ENCODE measurements at regions not wholly inside any gene's neighbourhood (a gene's known extent, or its start where the extent isn't known, plus 50 kb on each side); places are given as distances from the start of the nearest gene placed in this dataset.

GRCh38 chr4:17288151-17288550, 223.7 kb downstream of the QDPR start:
- H3K4me3 ChIP-seq, result no peak overlapping the region
- no peaks in the 10 kb centered on the region for H3K9me3 ChIP-seq (ENCODE audit: low read depth)
- H3K79me2 ChIP-seq (ENCODE audit: low read depth), result no peaks in the 10 kb centered on the region
- H3F3A ChIP-seq (ENCODE audit: low read depth), result no peaks in the 10 kb centered on the region
- DNase-seq (ENCODE audit: low spot score), result no peak
- no peaks in the 10 kb centered on the region for H3K4me1 ChIP-seq
- peaks cover 2% of the 10 kb centered on the region for H3K9me3 Mint-ChIP-seq
- H3K27ac Mint-ChIP-seq, result no peak overlapping the region
- H4K20me1 ChIP-seq (ENCODE audit: low read depth), result no peaks in the 10 kb centered on the region
- no peaks in the 10 kb centered on the region for H3K36me3 ChIP-seq
- H3K27me3 ChIP-seq, result no peaks in the 10 kb centered on the region
- peaks cover 6% of the 10 kb centered on the region for H3K27me3 Mint-ChIP-seq (ENCODE audit: insufficient read depth, low read depth)
- H2AFZ ChIP-seq (replicated peaks), result no peak overlapping the region
- H3K9ac ChIP-seq, result no peak overlapping the region
- TF ChIP-seq EZH2phosphoT487 (IDR thresholded peaks at IDR 0.05) (no peak), CTCF (IDR thresholded peaks at IDR 0.05) (no peak), EZH2 (IDR thresholded peaks at IDR 0.05) (no peak)
- no peak overlapping the region for H3K27ac ChIP-seq
- H3K36me3 Mint-ChIP-seq, result no peaks in the 10 kb centered on the region
- no peaks in the 10 kb centered on the region for H3K4me1 Mint-ChIP-seq
- no peak overlapping the region for H3K4me2 ChIP-seq
- H3K4me3 Mint-ChIP-seq, result no peak overlapping the region

GRCh38 chr4:17286752-17287460, 225.0 kb downstream of the QDPR start:
- Mint-ChIP-seq H3K9me3 (peaks cover 2% of the 10 kb centered on the region), H3K36me3 (no peaks in the 10 kb centered on the region), H3K4me3 (no peak overlapping the region), H3K4me1 (no peaks in the 10 kb centered on the region), H3K27ac (no peak overlapping the region), H3K27me3 (ENCODE audit: insufficient read depth, low read depth) (peaks cover 9% of the 10 kb centered on the region)
- no peak for DNase-seq (ENCODE audit: low spot score)
- Histone ChIP-seq H3K4me1 (no peaks in the 10 kb centered on the region), H3K27me3 (no peaks in the 10 kb centered on the region), H2AFZ (replicated peaks) (no peak overlapping the region), H3K36me3 (no peaks in the 10 kb centered on the region), H4K20me1 (ENCODE audit: low read depth) (no peaks in the 10 kb centered on the region), H3K27ac (no peak overlapping the region), H3K4me2 (no peak overlapping the region), H3K79me2 (ENCODE audit: low read depth) (no peaks in the 10 kb centered on the region), H3K9ac (no peak overlapping the region), H3F3A (ENCODE audit: low read depth) (no peaks in the 10 kb centered on the region), H3K9me3 (ENCODE audit: low read depth) (no peaks in the 10 kb centered on the region), H3K4me3 (no peak overlapping the region)
- TF ChIP-seq EZH2 (IDR thresholded peaks at IDR 0.05) (no peak), CTCF (IDR thresholded peaks at IDR 0.05) (no peak), EZH2phosphoT487 (IDR thresholded peaks at IDR 0.05) (no peak)

GRCh38 chr4:17285747-17286146, 226.1 kb downstream of the QDPR start:
- Histone ChIP-seq H3K79me2 (ENCODE audit: low read depth) (no peaks in the 10 kb centered on the region), H3K27ac (no peak overlapping the region), H3K4me1 (no peaks in the 10 kb centered on the region), H3K27me3 (no peaks in the 10 kb centered on the region), H3F3A (ENCODE audit: low read depth) (no peaks in the 10 kb centered on the region), H2AFZ (replicated peaks) (no peak overlapping the region), H4K20me1 (ENCODE audit: low read depth) (no peaks in the 10 kb centered on the region), H3K9me3 (ENCODE audit: low read depth) (no peaks in the 10 kb centered on the region), H3K4me3 (no peak overlapping the region), H3K4me2 (no peak overlapping the region), H3K9ac (no peak overlapping the region), H3K36me3 (no peaks in the 10 kb centered on the region)
- no peak for DNase-seq (ENCODE audit: low spot score)
- H3K27ac Mint-ChIP-seq, result no peak overlapping the region
- no peaks in the 10 kb centered on the region for H3K36me3 Mint-ChIP-seq
- no peak for TF ChIP-seq EZH2phosphoT487 (IDR thresholded peaks at IDR 0.05)
- H3K27me3 Mint-ChIP-seq (ENCODE audit: insufficient read depth, low read depth), result peaks cover 9% of the 10 kb centered on the region
- no peak overlapping the region for H3K4me3 Mint-ChIP-seq
- peaks cover 2% of the 10 kb centered on the region for H3K9me3 Mint-ChIP-seq
- H3K4me1 Mint-ChIP-seq, result no peaks in the 10 kb centered on the region

DNA sequence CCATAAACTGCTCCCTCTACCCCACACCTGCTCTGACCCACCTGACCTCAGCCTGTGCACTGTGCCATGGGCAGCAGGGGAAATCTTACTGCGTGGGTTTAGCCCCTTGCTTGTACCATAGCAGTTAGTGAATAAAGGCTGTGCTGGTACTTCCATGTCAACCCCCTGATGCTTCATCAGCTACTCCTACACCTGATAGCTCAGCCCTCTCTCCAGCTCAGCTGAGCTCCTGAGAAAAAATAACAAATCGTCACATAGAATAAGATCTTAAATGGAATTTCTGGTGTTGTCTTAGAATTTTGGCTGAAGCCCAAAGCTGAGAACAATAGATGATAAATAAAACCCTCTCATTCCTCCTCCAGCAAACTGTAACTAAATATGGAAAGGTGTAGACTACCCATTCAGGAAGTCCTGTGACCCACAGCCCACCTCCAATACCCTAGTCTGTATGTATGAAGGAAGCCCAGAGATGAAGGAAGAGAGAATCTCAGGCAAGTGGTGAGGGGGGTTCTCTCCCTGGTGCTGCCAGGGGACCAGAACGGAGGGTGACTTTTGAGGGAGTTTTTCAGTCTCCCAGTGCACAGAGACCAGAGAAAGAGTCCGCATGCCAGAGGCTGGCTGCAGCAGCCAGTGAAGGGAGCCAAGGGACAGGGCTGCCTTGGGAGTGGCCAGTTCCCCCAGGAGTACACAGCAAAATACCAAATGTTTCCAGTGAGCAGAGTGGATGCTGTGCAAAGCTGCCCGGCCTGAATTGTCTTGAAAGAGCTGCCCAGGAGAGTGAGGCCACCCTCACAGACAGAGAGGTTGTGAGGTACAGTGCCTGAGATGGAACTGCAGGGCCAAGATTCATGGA, 227.3 kb downstream of the QDPR start:
- Histone ChIP-seq H3K9me3 (ENCODE audit: low read depth) (no peaks in the 10 kb centered on the region), H4K20me1 (ENCODE audit: low read depth) (no peaks in the 10 kb centered on the region), H3K79me2 (ENCODE audit: low read depth) (no peaks in the 10 kb centered on the region), H3K9ac (no peak overlapping the region), H2AFZ (replicated peaks) (no peak overlapping the region), H3K36me3 (no peaks in the 10 kb centered on the region), H3K27me3 (no peaks in the 10 kb centered on the region), H3K4me2 (no peak overlapping the region), H3F3A (ENCODE audit: low read depth) (no peaks in the 10 kb centered on the region), H3K27ac (no peak overlapping the region), H3K4me3 (no peak overlapping the region), H3K4me1 (no peaks in the 10 kb centered on the region)
- H3K36me3 Mint-ChIP-seq, result no peaks in the 10 kb centered on the region
- no peak overlapping the region for H3K4me3 Mint-ChIP-seq
- H3K4me1 Mint-ChIP-seq, result no peaks in the 10 kb centered on the region
- peaks cover 9% of the 10 kb centered on the region for H3K27me3 Mint-ChIP-seq (ENCODE audit: insufficient read depth, low read depth)
- TF ChIP-seq EZH2phosphoT487 (IDR thresholded peaks at IDR 0.05), result no peak
- no peak for TF ChIP-seq EZH2 (IDR thresholded peaks at IDR 0.05)
- no peak for TF ChIP-seq CTCF (IDR thresholded peaks at IDR 0.05)
- DNase-seq (ENCODE audit: low spot score), result no peak
- H3K9me3 Mint-ChIP-seq, result peaks cover 2% of the 10 kb centered on the region
- no peak overlapping the region for H3K27ac Mint-ChIP-seq

Measured in neural progenitor cell (in vitro differentiated cells).